ENCODE measurements at regions not wholly inside any gene's neighbourhood (a gene's known extent, or its start where the extent isn't known, plus 50 kb on each side); places are given as distances from the start of the nearest gene placed in this dataset.

DNA sequence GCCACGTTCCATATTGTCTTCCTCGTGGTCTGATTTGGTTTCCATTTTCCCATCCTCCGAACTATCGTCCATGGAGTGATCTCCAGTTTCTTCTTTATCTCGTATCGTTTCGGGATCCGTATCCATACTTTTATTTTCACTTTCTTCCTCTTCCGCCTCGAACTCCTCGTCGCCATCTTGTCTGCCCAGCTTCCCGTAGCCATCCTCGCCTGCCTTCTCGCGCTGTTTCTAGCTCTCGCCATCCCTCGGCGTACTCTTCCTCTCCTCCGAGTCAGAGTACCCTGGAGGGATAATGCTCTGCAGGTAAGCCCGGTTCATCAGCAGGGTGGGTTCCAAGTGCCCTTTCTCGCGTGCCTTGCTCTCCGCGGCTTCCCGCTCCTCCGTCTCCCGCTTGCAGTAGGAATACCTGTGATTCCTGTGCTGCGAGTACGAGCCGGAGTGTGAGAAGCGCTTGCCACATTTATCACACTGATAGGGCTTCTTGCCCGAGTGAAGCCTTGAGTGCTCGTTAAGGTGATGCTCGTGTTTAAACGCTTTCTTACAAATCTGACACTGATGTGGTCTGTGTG is 134.5 kb upstream of the TAPT1 start:
- TF ChIP-seq, protein P1, sequence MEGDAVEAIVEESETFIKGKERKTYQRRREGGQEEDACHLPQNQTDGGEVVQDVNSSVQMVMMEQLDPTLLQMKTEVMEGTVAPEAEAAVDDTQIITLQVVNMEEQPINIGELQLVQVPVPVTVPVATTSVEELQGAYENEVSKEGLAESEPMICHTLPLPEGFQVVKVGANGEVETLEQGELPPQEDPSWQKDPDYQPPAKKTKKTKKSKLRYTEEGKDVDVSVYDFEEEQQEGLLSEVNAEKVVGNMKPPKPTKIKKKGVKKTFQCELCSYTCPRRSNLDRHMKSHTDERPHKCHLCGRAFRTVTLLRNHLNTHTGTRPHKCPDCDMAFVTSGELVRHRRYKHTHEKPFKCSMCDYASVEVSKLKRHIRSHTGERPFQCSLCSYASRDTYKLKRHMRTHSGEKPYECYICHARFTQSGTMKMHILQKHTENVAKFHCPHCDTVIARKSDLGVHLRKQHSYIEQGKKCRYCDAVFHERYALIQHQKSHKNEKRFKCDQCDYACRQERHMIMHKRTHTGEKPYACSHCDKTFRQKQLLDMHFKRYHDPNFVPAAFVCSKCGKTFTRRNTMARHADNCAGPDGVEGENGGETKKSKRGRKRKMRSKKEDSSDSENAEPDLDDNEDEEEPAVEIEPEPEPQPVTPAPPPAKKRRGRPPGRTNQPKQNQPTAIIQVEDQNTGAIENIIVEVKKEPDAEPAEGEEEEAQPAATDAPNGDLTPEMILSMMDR (IDR thresholded peaks at IDR 0.05): no peak
- no peak for TF ChIP-seq POLR2A (IDR thresholded peaks at IDR 0.05)

Data from lower leg skin (tissue), 3 donors.